SK-N-SH treated with all-trans-retinoic acid at 6 μM for 48 hours (cell line): ENCODE measurements at regions not wholly inside any gene's neighbourhood (a gene's known extent, or its start where the extent isn't known, plus 50 kb on each side); places are given as distances from the start of the nearest gene placed in this dataset.

Experiments
- ATAC-seq: fragments of 200-7000 bp; cut with Tn5 transposase; 3 replicates; pipeline ENCODE4 v1.9.1; 2020; ENCODE audit warnings: mild to moderate bottlenecking, moderate library complexity
- ARNTL ChIP-seq: fragments of 450-650 bp; formaldehyde crosslinking; IDR thresholded peaks from 2 replicates; pipeline ENCODE4 v1.5.0; 2020; ENCODE audit warnings: low read depth, mild to moderate bottlenecking, moderate library complexity, borderline replicate concordance
- BACH2 ChIP-seq: fragments of 250-450 bp; sonication (Bioruptor Pico); IDR thresholded peaks from 2 replicates; pipeline ENCODE4 v1.9.0; 2021; ENCODE audit warnings: mild to moderate bottlenecking, borderline replicate concordance
- CSDC2 ChIP-seq: fragments of 250-450 bp; sonication (Bioruptor Pico); IDR thresholded peaks from 2 replicates; pipeline ENCODE4 v1.5.0; 2020; ENCODE audit warnings: mild to moderate bottlenecking, moderate library complexity
- ESRRG ChIP-seq: fragments of 250-450 bp; sonication (Bioruptor Pico); IDR thresholded peaks from 2 replicates; pipeline ENCODE4 v1.6.1; 2021; ENCODE audit warnings: mild to moderate bottlenecking
- GLIS3 ChIP-seq: fragments of 250-450 bp; sonication (Bioruptor Pico); IDR thresholded peaks from 2 replicates; pipeline ENCODE4 v1.5.0; 2020; ENCODE audit warnings: mild to moderate bottlenecking, moderate library complexity
- ISL1 ChIP-seq: fragments of 250-450 bp; sonication (Bioruptor Pico); IDR thresholded peaks from 2 replicates; pipeline ENCODE4 v2.1.2; 2022; ENCODE audit warnings: mild to moderate bottlenecking, moderate library complexity
- OSR1 ChIP-seq: fragments of 250-450 bp; sonication (Bioruptor Pico); IDR thresholded peaks from 2 replicates; pipeline ENCODE4 v1.8.0; 2022; ENCODE audit warnings: moderate library complexity, mild to moderate bottlenecking, inconsistent platforms
- PPARA ChIP-seq: fragments of 250-450 bp; sonication (Bioruptor Pico); IDR thresholded peaks from 2 replicates; pipeline ENCODE4 v1.5.0; 2020; ENCODE audit warnings: mild to moderate bottlenecking, borderline replicate concordance
- RARB ChIP-seq: fragments of 250-450 bp; sonication (Bioruptor Pico); IDR thresholded peaks from 2 replicates; pipeline ENCODE4 v1.8.0; 2021; ENCODE audit warnings: mild to moderate bottlenecking, moderate library complexity
- SNAI2 ChIP-seq: fragments of 250-450 bp; sonication (Bioruptor Pico); IDR thresholded peaks from 2 replicates; pipeline ENCODE4 v1.5.0; 2020; ENCODE audit warnings: mild to moderate bottlenecking, moderate library complexity
- TCF4 ChIP-seq: fragments of 250-450 bp; sonication (Bioruptor Pico); IDR thresholded peaks from 2 replicates; pipeline ENCODE4 v1.8.0; 2021; ENCODE audit warnings: mild to moderate bottlenecking, moderate library complexity, borderline replicate concordance
- TOX ChIP-seq: fragments of 250-450 bp; sonication (Bioruptor Pico); IDR thresholded peaks from 2 replicates; pipeline ENCODE4 v1.8.0; 2021; ENCODE audit warnings: mild to moderate bottlenecking, moderate library complexity, borderline replicate concordance
- ZC3H10 ChIP-seq: fragments of 250-450 bp; sonication (Bioruptor Pico); IDR thresholded peaks from 2 replicates; pipeline ENCODE4 v1.5.1; 2021; ENCODE audit warnings: mild to moderate bottlenecking, moderate library complexity
- ZFP3 ChIP-seq: fragments of 250-450 bp; sonication (Bioruptor Pico); IDR thresholded peaks from 2 replicates; pipeline ENCODE4 v1.5.0; 2020; ENCODE audit warnings: mild to moderate bottlenecking, moderate library complexity
- ZFP30 ChIP-seq: fragments of 450-650 bp; formaldehyde crosslinking; IDR thresholded peaks from 2 replicates; pipeline ENCODE4 v1.5.0; 2022; ENCODE audit warnings: mild to moderate bottlenecking, moderate library complexity
- ZNF565 ChIP-seq: fragments of 450-650 bp; formaldehyde crosslinking; conservative IDR thresholded peaks from 2 replicates; pipeline ENCODE4 v1.5.0; 2020; ENCODE audit warnings: low read depth, mild to moderate bottlenecking, moderate library complexity
- ZNF70 ChIP-seq: fragments of 450-650 bp; formaldehyde crosslinking; IDR thresholded peaks from 2 replicates; pipeline ENCODE4 v1.5.0; 2020; ENCODE audit warnings: mild to moderate bottlenecking, moderate library complexity
- ZNF8 ChIP-seq: fragments of 450-650 bp; formaldehyde crosslinking; IDR thresholded peaks from 2 replicates; pipeline ENCODE4 v1.5.0; 2020; ENCODE audit warnings: mild to moderate bottlenecking, moderate library complexity
- TF ChIP-seq, protein P1 (sequence below): fragments of 250-450 bp; sonication (Bioruptor Pico); IDR thresholded peaks from 2 replicates; pipeline ENCODE4 v1.5.1; 2021; ENCODE audit warnings: mild to moderate bottlenecking, moderate library complexity
- TF ChIP-seq, protein P2 (sequence below): fragments of 250-450 bp; sonication (Bioruptor Pico); IDR thresholded peaks from 2 replicates; pipeline ENCODE4 v1.5.1; 2020; ENCODE audit warnings: low read depth, mild to moderate bottlenecking, moderate library complexity
- TF ChIP-seq, protein P3 (sequence below): fragments of 250-450 bp; sonication (Bioruptor Pico); IDR thresholded peaks from 2 replicates; pipeline ENCODE4 v1.8.0; 2020; ENCODE audit warnings: mild to moderate bottlenecking, moderate library complexity, borderline replicate concordance

DNA sequence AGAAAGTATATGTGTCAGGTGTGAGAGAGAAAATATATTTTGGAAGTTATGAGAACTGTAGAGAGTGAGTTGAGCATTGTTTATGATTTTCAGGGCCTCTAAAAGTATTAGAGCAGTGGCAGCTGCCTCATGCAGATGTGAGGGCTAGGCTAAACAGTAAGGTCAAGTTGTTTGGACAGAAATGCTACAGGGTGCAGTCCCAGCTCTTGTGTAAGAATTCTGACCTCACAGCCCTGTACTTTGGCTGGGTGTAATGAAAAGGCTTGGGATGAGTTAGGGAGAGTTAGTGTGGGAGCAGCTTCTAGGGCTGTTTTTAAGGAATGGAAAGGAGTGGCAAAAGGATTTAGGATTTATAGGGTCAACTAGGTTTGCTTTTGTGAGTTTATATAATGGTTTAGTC, 764.8 kb upstream of the ADGRB3 start:
- TF ChIP-seq PPARA (CRISPR knock-in tag) (no peak), GLIS3 (CRISPR knock-in tag) (no peak), ZFP30 (CRISPR knock-in tag) (no peak), ZC3H10 (CRISPR knock-in tag) (no peak), ESRRG (CRISPR knock-in tag) (no peak), ARNTL (CRISPR knock-in tag) (no peak), ZFP3 (CRISPR knock-in tag) (no peak), ZNF565 (CRISPR knock-in tag) (no peak), ISL1 (CRISPR knock-in tag) (no peak), RARB (CRISPR knock-in tag) (no peak), OSR1 (CRISPR knock-in tag) (no peak), TOX (CRISPR knock-in tag) (no peak), CSDC2 (CRISPR knock-in tag) (no peak), TCF4 (CRISPR knock-in tag) (no peak), ZNF70 (no peak), ZNF8 (CRISPR knock-in tag) (no peak), BACH2 (CRISPR knock-in tag) (no peak)
- TF ChIP-seq, protein P1, sequence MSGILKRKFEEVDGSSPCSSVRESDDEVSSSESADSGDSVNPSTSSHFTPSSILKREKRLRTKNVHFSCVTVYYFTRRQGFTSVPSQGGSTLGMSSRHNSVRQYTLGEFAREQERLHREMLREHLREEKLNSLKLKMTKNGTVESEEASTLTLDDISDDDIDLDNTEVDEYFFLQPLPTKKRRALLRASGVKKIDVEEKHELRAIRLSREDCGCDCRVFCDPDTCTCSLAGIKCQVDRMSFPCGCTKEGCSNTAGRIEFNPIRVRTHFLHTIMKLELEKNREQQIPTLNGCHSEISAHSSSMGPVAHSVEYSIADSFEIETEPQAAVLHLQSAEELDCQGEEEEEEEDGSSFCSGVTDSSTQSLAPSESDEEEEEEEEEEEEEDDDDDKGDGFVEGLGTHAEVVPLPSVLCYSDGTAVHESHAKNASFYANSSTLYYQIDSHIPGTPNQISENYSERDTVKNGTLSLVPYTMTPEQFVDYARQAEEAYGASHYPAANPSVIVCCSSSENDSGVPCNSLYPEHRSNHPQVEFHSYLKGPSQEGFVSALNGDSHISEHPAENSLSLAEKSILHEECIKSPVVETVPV = no peak
- TF ChIP-seq, protein P2, sequence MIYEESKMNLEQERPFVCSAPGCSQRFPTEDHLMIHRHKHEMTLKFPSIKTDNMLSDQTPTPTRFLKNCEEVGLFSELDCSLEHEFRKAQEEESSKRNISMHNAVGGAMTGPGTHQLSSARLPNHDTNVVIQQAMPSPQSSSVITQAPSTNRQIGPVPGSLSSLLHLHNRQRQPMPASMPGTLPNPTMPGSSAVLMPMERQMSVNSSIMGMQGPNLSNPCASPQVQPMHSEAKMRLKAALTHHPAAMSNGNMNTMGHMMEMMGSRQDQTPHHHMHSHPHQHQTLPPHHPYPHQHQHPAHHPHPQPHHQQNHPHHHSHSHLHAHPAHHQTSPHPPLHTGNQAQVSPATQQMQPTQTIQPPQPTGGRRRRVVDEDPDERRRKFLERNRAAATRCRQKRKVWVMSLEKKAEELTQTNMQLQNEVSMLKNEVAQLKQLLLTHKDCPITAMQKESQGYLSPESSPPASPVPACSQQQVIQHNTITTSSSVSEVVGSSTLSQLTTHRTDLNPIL = no peak
- TF ChIP-seq, protein P3, sequence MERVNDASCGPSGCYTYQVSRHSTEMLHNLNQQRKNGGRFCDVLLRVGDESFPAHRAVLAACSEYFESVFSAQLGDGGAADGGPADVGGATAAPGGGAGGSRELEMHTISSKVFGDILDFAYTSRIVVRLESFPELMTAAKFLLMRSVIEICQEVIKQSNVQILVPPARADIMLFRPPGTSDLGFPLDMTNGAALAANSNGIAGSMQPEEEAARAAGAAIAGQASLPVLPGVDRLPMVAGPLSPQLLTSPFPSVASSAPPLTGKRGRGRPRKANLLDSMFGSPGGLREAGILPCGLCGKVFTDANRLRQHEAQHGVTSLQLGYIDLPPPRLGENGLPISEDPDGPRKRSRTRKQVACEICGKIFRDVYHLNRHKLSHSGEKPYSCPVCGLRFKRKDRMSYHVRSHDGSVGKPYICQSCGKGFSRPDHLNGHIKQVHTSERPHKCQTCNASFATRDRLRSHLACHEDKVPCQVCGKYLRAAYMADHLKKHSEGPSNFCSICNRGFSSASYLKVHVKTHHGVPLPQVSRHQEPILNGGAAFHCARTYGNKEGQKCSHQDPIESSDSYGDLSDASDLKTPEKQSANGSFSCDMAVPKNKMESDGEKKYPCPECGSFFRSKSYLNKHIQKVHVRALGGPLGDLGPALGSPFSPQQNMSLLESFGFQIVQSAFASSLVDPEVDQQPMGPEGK = no peak
- ATAC-seq = no peak

DNA sequence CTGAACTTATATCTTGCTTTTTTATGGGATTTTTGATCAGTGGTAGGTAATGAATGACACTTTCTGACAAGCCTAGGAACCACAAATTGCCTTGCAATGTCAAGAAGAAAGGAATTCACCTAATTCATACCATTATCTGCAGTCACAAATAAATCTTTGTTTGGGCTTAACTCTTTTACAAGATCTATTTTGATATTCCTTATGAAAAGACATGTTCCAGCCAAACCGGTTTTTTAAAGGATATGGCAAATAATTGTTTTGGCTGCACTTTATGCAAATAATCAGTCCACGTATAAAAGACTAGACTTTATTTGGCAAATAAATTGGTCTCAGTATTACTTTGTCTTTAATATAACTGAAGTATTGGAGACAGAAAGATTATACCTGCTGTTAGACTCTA, 771.7 kb upstream of the ADGRB3 start:
- TF ChIP-seq ESRRG (CRISPR knock-in tag) (no peak), BACH2 (CRISPR knock-in tag) (no peak), ZFP3 (CRISPR knock-in tag) (no peak), SNAI2 (no peak), GLIS3 (CRISPR knock-in tag) (no peak), PPARA (CRISPR knock-in tag) (no peak), RARB (CRISPR knock-in tag) (no peak), ZNF70 (no peak)
- TF ChIP-seq, protein P3 = no peak
- TF ChIP-seq, protein P2 = no peak
- no peak for ATAC-seq

DNA sequence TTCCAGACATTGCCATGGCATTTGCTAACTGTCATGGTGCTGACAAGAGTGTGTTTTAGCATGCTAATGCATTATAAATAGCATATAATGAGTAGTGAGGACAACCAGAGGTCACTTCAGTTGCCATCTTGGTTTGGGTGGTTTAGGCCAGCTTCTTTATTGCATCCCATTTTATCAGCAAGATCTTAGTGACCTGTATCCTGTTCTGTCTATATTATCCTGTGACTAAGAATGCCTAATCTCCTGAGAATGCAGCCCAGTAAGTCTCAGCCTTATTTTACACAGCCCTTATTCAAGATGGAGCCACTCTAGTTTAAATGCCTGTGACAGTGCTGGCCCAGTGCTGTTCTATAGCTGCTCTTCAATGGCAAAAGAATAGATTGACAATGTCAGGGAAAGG, 781.0 kb upstream of the ADGRB3 start:
- ATAC-seq = no peak
- TF ChIP-seq ZNF8 (CRISPR knock-in tag) = no peak
- no peak for TF ChIP-seq OSR1 (CRISPR knock-in tag)
- no peak for TF ChIP-seq ZNF70
- no peak for TF ChIP-seq ZFP30 (CRISPR knock-in tag)
- TF ChIP-seq ZNF565 (CRISPR knock-in tag) = no peak
- no peak for TF ChIP-seq BACH2 (CRISPR knock-in tag)
- TF ChIP-seq, protein P2 = no peak
- no peak for TF ChIP-seq RARB (CRISPR knock-in tag)
- no peak for TF ChIP-seq GLIS3 (CRISPR knock-in tag)
